ENCODE measurements at regions not wholly inside any gene's neighbourhood (a gene's known extent, or its start where the extent isn't known, plus 50 kb on each side); places are given as distances from the start of the nearest gene placed in this dataset.

- no peak for DNase-seq (ENCODE audit: low spot score in 2 of 2)
- WGBS, 2 donors, result 63 to 64% methylated on average over 1 of the region's 1 CpG
- intact Hi-C loops (cut with DNase I; ENCODE audit: low total_unique reads), result no loop called here
- TF ChIP-seq CTCF (IDR thresholded peaks at IDR 0.05), result no peak
- no peak overlapping the region for H3K4me3 ChIP-seq (ENCODE audit: low read depth, poor library complexity, severe bottlenecking)
Measured at GRCh38 chr12:103182299-103182698, 224.8 kb downstream of the ASCL1 start.

GRCh38 chr12:103196467-103196866, 239.0 kb downstream of the ASCL1 start:
- DNase-seq (ENCODE audit: low spot score in 2 of 2), result no peak
- no peak overlapping the region for H3K4me3 ChIP-seq (ENCODE audit: low read depth, poor library complexity, severe bottlenecking)
- WGBS, 2 donors, result 87 to 91% methylated on average over 4 of the region's 4 CpGs
- TF ChIP-seq CTCF (IDR thresholded peaks at IDR 0.05) (no peak), POLR2A (IDR thresholded peaks at IDR 0.05) (no peak)
- intact Hi-C loops (cut with DNase I; ENCODE audit: low total_unique reads), result no loop called here

- DNase-seq (ENCODE audit: low spot score in 2 of 2), result no peak
- H3K4me3 ChIP-seq (ENCODE audit: low read depth, poor library complexity, severe bottlenecking), result no peak overlapping the region
Measured at GRCh38 chr12:103197725-103198388, 240.4 kb downstream of the ASCL1 start.

GRCh38 chr12:103198499-103198898, 241.0 kb downstream of the ASCL1 start:
- no peak for DNase-seq (ENCODE audit: low spot score in 2 of 2)
- intact Hi-C loops (cut with DNase I; ENCODE audit: low total_unique reads), result no loop called here
- no peak overlapping the region for H3K4me3 ChIP-seq (ENCODE audit: low read depth, poor library complexity, severe bottlenecking)
- TF ChIP-seq POLR2A (IDR thresholded peaks at IDR 0.05), result no peak
- no peak for TF ChIP-seq CTCF (IDR thresholded peaks at IDR 0.05)
- WGBS, 2 donors, result 60% methylated on average over 1 of the region's 2 CpGs; no CpG with 5 or more reads in 1 of the 2 donors

More at GRCh38 chr12:103197725-103198388, 240.4 kb downstream of the ASCL1 start:
- WGBS, 2 donors, result 77 to 79% methylated on average over 3 of the region's 3 CpGs
- intact Hi-C loops (cut with DNase I; ENCODE audit: low total_unique reads), result no loop called here
- TF ChIP-seq CTCF (IDR thresholded peaks at IDR 0.05) (no peak), POLR2A (IDR thresholded peaks at IDR 0.05) (no peak)

- TF ChIP-seq POLR2A (IDR thresholded peaks at IDR 0.05) (no peak), CTCF (IDR thresholded peaks at IDR 0.05) (no peak)
- DNase-seq (ENCODE audit: low spot score in 2 of 2), result no peak
- H3K4me3 ChIP-seq (ENCODE audit: low read depth, poor library complexity, severe bottlenecking), result no peak overlapping the region
- WGBS, 2 donors, result 72 to 84% methylated on average over 3 of the region's 3 CpGs
- intact Hi-C loops (cut with DNase I; ENCODE audit: low total_unique reads), result no loop called here
Measured at GRCh38 chr12:103205906-103206305, 248.4 kb downstream of the ASCL1 start.

- intact Hi-C loops (cut with DNase I; ENCODE audit: low total_unique reads), result no loop called here
- 67 to 72% methylated on average over 6 of the region's 6 CpGs for WGBS, 2 donors
Measured at GRCh38 chr12:103207936-103208335, 250.5 kb downstream of the ASCL1 start.

More at GRCh38 chr12:103207936-103208335, 250.5 kb downstream of the ASCL1 start:
- DNase-seq (ENCODE audit: low spot score in 2 of 2), result no peak
- TF ChIP-seq CTCF (IDR thresholded peaks at IDR 0.05), result no peak
- TF ChIP-seq POLR2A (IDR thresholded peaks at IDR 0.05), result no peak
- H3K4me3 ChIP-seq (ENCODE audit: low read depth, poor library complexity, severe bottlenecking), result no peak overlapping the region

Measured in lower leg skin (tissue), 4 donors.